Fibroblast of lung (primary cell): ENCODE measurements at regions not wholly inside any gene's neighbourhood (a gene's known extent, or its start where the extent isn't known, plus 50 kb on each side); places are given as distances from the start of the nearest gene placed in this dataset.

Source experiments
- DNase-seq, 2 donors: peaks; one replicate each; pipeline versions ENCODE4 v3.0.0 to v3.0.0-alpha.2; 2010; ENCODE audit warnings: low read depth in 2 of 2
- H2AFZ ChIP-seq: 2 replicates; pipeline ENCODE4 v1.5.1; 2012; ENCODE audit warnings: low read length, control low read depth, inconsistent platforms
- H3K27ac ChIP-seq: 2 replicates; pipeline ENCODE4 v1.5.1; 2011; ENCODE audit warnings: low read length, control low read depth; ENCODE audit not compliant: insufficient read depth
- H3K27me3 ChIP-seq: 2 replicates; pipeline ENCODE4 v1.5.1; 2011; ENCODE audit warnings: mild to moderate bottlenecking, low read length; ENCODE audit not compliant: control insufficient read depth, insufficient read depth
- H3K36me3 ChIP-seq: 2 replicates; pipeline ENCODE4 v1.5.1; 2011; ENCODE audit warnings: low read length; ENCODE audit not compliant: control insufficient read depth, insufficient read depth
- H3K4me1 ChIP-seq: 2 replicates; pipeline ENCODE4 v1.5.1; 2011; ENCODE audit warnings: low read length; ENCODE audit not compliant: control insufficient read depth, insufficient read depth; ENCODE audit errors: extremely low read depth
- H3K4me2 ChIP-seq: 2 replicates; pipeline ENCODE4 v1.5.1; 2011; ENCODE audit warnings: low read length, control low read depth; ENCODE audit not compliant: insufficient read depth; ENCODE audit errors: extremely low read depth
- H3K4me3 ChIP-seq, 4 experiments: fragments of 200-600 bp in 1 of 4; sonication (generic) in 1 of 4; replicated peaks in 1 of 4; 2 replicates each; pipeline ENCODE4 v1.5.1; 2011 to 2016; ENCODE audit warnings: low read length in 4 of 4, low read depth in 3 of 4, mild to moderate bottlenecking in 3 of 4, control low read depth in 2 of 4, inconsistent platforms in 1 of 4, mixed read lengths in 1 of 4; ENCODE audit not compliant: insufficient read depth in 1 of 4; ENCODE audit errors: control extremely low read depth in 1 of 4
- H3K79me2 ChIP-seq: 2 replicates; pipeline ENCODE4 v1.5.1; 2012; ENCODE audit warnings: mild to moderate bottlenecking, low read length, inconsistent platforms; ENCODE audit not compliant: control insufficient read depth, insufficient read depth
- H3K9ac ChIP-seq: 2 replicates; pipeline ENCODE4 v1.5.1; 2011; ENCODE audit warnings: mild to moderate bottlenecking, low read length, control low read depth; ENCODE audit not compliant: insufficient read depth
- H3K9me3 ChIP-seq: 2 replicates; pipeline ENCODE4 v1.5.1; 2012; ENCODE audit warnings: low read depth, low read length; ENCODE audit not compliant: control insufficient read depth, insufficient read depth
- H4K20me1 ChIP-seq: 2 replicates; pipeline ENCODE4 v1.5.1; 2011; ENCODE audit warnings: low read length; ENCODE audit not compliant: control insufficient read depth, insufficient read depth; ENCODE audit errors: extremely low read depth
- EZH2 ChIP-seq: IDR thresholded peaks from 2 replicates; pipeline ENCODE4 v1.5.1; 2012; ENCODE audit warnings: low read length, control low read depth, mild to moderate bottlenecking; ENCODE audit errors: missing control alignments
- TF ChIP-seq, protein P1 (sequence below), 2 donors: IDR thresholded peaks in 1 of 2; conservative IDR thresholded peaks in 1 of 2; 1 replicate in 1 of 2; 2 replicates in 1 of 2; pipeline ENCODE4 v1.5.1; 2011 to 2012; ENCODE audit warnings: low read length in 2 of 2, control low read depth in 1 of 2, inconsistent platforms in 1 of 2, low read depth in 1 of 2, mild to moderate bottlenecking in 1 of 2

- H3K4me1 ChIP-seq, result no peaks in the 10 kb centered on the region
- H3K4me2 ChIP-seq, result no peak overlapping the region
- H3K27ac ChIP-seq, result no peak overlapping the region
- H3K4me3 ChIP-seq, result no peak overlapping the region
- no peak overlapping the region for H3K9ac ChIP-seq
- no peaks in the 10 kb centered on the region for H3K79me2 ChIP-seq
- no peaks in the 10 kb centered on the region for H4K20me1 ChIP-seq
- DNase-seq, result no peak
- H3K36me3 ChIP-seq, result no peaks in the 10 kb centered on the region
- TF ChIP-seq, protein P1, sequence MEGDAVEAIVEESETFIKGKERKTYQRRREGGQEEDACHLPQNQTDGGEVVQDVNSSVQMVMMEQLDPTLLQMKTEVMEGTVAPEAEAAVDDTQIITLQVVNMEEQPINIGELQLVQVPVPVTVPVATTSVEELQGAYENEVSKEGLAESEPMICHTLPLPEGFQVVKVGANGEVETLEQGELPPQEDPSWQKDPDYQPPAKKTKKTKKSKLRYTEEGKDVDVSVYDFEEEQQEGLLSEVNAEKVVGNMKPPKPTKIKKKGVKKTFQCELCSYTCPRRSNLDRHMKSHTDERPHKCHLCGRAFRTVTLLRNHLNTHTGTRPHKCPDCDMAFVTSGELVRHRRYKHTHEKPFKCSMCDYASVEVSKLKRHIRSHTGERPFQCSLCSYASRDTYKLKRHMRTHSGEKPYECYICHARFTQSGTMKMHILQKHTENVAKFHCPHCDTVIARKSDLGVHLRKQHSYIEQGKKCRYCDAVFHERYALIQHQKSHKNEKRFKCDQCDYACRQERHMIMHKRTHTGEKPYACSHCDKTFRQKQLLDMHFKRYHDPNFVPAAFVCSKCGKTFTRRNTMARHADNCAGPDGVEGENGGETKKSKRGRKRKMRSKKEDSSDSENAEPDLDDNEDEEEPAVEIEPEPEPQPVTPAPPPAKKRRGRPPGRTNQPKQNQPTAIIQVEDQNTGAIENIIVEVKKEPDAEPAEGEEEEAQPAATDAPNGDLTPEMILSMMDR (conservative IDR thresholded peaks at IDR 0.05 in 1 of 2, IDR thresholded peaks at IDR 0.05 in 1 of 2; ENCODE audit: low read depth in 1 of 2, low read length in 2 of 2), result no peak
- TF ChIP-seq EZH2, result no peak
- H2AFZ ChIP-seq, result peak overlapping the region; percentile 13
- no peaks in the 10 kb centered on the region for H3K9me3 ChIP-seq
- H3K27me3 ChIP-seq, result no peaks in the 10 kb centered on the region
These were observed 336.5 kb upstream of the ADGRL2 start for GRCh38 chr1:81463936-81464837.

DNA sequence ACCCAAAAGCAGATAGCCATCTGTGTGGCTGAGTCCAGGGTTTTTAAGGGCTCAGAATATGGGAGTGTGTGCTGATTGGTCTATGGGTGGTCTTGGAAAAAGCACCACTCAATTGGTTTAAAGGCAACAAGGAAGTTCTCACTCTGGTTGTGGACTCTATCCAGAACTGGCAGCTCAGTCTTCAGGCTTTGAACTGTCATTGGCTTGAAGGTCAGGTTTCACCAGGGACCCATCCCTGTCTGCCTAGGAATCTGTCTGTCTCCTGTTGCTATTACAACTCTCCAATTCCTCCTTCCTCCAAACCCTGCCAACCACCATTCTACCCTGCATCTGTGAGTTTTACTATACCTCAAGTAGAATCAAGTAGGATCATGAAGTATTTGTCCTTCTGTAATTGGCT is 341.7 kb upstream of the ADGRL2 start:
- no peaks in the 10 kb centered on the region for H4K20me1 ChIP-seq
- DNase-seq, result no peak
- no peaks in the 10 kb centered on the region for H3K9me3 ChIP-seq
- no peak overlapping the region for H2AFZ ChIP-seq
- no peaks in the 10 kb centered on the region for H3K4me1 ChIP-seq
- no peak overlapping the region for H3K4me2 ChIP-seq
- H3K27ac ChIP-seq, result no peak overlapping the region
- TF ChIP-seq, protein P1 (conservative IDR thresholded peaks at IDR 0.05 in 1 of 2, IDR thresholded peaks at IDR 0.05 in 1 of 2; ENCODE audit: low read depth in 1 of 2, low read length in 2 of 2), result no peak
- no peak for TF ChIP-seq EZH2
- no peaks in the 10 kb centered on the region for H3K79me2 ChIP-seq
- no peaks in the 10 kb centered on the region for H3K36me3 ChIP-seq
- H3K4me3 ChIP-seq, result no peak overlapping the region
- no peaks in the 10 kb centered on the region for H3K27me3 ChIP-seq
- no peak overlapping the region for H3K9ac ChIP-seq

DNA sequence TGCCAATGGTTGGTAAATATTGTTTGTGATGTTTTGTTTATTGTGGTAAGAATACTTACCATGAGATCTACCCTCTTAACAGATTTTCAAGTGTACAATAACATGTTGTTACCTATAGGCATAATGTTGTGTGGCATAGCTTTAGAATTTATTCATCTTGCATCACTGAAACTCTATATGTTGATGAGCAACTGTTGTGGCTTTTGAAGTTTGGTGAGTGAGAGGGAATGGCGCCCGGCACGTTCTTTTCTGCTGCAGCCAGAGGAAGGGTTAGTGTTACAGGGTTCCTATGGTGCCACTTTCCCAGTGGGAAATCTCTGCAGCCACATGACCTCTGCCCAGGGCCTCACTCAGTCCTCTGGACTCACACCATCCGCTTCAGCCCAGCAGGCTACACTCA is 342.5 kb upstream of the ADGRL2 start:
- H3K36me3 ChIP-seq, result no peaks in the 10 kb centered on the region
- H3K9me3 ChIP-seq, result no peaks in the 10 kb centered on the region
- no peak for DNase-seq
- no peaks in the 10 kb centered on the region for H3K4me1 ChIP-seq
- no peak overlapping the region for H2AFZ ChIP-seq
- no peaks in the 10 kb centered on the region for H3K27me3 ChIP-seq
- H3K27ac ChIP-seq, result no peak overlapping the region
- no peak overlapping the region for H3K4me2 ChIP-seq
- no peak overlapping the region for H3K4me3 ChIP-seq
- H3K79me2 ChIP-seq, result no peaks in the 10 kb centered on the region
- TF ChIP-seq, protein P1 (conservative IDR thresholded peaks at IDR 0.05 in 1 of 2, IDR thresholded peaks at IDR 0.05 in 1 of 2; ENCODE audit: low read depth in 1 of 2, low read length in 2 of 2), result no peak
- no peak for TF ChIP-seq EZH2
- no peak overlapping the region for H3K9ac ChIP-seq
- H4K20me1 ChIP-seq, result no peaks in the 10 kb centered on the region
